ENCODE measurements at regions not wholly inside any gene's neighbourhood (a gene's known extent, or its start where the extent isn't known, plus 50 kb on each side); places are given as distances from the start of the nearest gene placed in this dataset.

GRCh38 chr16:63617990-63618763 lies 1503.7 kb downstream of the CDH11 start:
- POLR2A ChIA-PET: no interaction called here
- no TSS peak for BruUV-seq (replicated peaks)
- Histone ChIP-seq H3K36me3 (ENCODE audit: control insufficient read depth, insufficient read depth, low read length) (no peaks in the 10 kb centered on the region), H3K4me1 (ENCODE audit: control insufficient read depth, insufficient read depth, low read length) (no peaks in the 10 kb centered on the region), H3K9me3 (ENCODE audit: control insufficient read depth, insufficient read depth, low read depth, low read length) (no peaks in the 10 kb centered on the region), H3K4me3 (ENCODE audit: low read depth in 2 of 2, low read length in 2 of 2) (peak overlapping the region; percentile 33 to 56), H3K27ac (ENCODE audit: low read length) (no peak overlapping the region), H3K27me3 (ENCODE audit: control insufficient read depth, insufficient read depth, low read length) (no peaks in the 10 kb centered on the region)
- ATAC-seq (peak; percentile 42; the same call in 1 of the 2 replicates), DNase-seq (ENCODE audit: low read depth, low spot score) (no peak)
- in situ Hi-C loops (cut with HindIII; ENCODE audit: low pct_unique_long_range_greater_than_20kb, low sequenced_read_pairs) (no loop called here), intact Hi-C loops (cut with micrococcal nuclease; ENCODE audit: unreplicated experiment) (no loop called here)
- TF ChIP-seq POLR2AphosphoS5 (IDR thresholded peaks at IDR 0.05; ENCODE audit: low read depth, low read length) (no peak), CTCF (IDR thresholded peaks at IDR 0.05) (no peak), TCF7L2 (IDR thresholded peaks at IDR 0.05; ENCODE audit: low read depth, low read length) (no peak), REST (IDR thresholded peaks at IDR 0.05; ENCODE audit: insufficient read depth in 1 of 2, low read depth in 2 of 2, low read length in 1 of 2) (no peak), SIN3A (IDR thresholded peaks at IDR 0.05; ENCODE audit: borderline replicate concordance, insufficient read depth, low read depth, low read length) (no peak)
- CTCF ChIA-PET: no interaction called here

GRCh38 chr16:63617047-63617989 lies 1504.5 kb downstream of the CDH11 start:
- DNase-seq (ENCODE audit: low read depth, low spot score): no peak
- TF ChIP-seq POLR2AphosphoS5 (IDR thresholded peaks at IDR 0.05; ENCODE audit: low read depth, low read length) (no peak), CTCF (IDR thresholded peaks at IDR 0.05) (no peak), TCF7L2 (IDR thresholded peaks at IDR 0.05; ENCODE audit: low read depth, low read length) (no peak), SIN3A (IDR thresholded peaks at IDR 0.05; ENCODE audit: borderline replicate concordance, insufficient read depth, low read depth, low read length) (no peak)
- ATAC-seq: 0 out of 2 replicates have a peak, but pooled peaks have one; percentile 58
- intact Hi-C loops (cut with micrococcal nuclease; ENCODE audit: unreplicated experiment): no loop called here
- Histone ChIP-seq H3K27ac (ENCODE audit: low read length) (no peak overlapping the region), H3K9me3 (ENCODE audit: control insufficient read depth, insufficient read depth, low read depth, low read length) (no peaks in the 10 kb centered on the region), H3K27me3 (ENCODE audit: control insufficient read depth, insufficient read depth, low read length) (no peaks in the 10 kb centered on the region), H3K4me1 (ENCODE audit: control insufficient read depth, insufficient read depth, low read length) (no peaks in the 10 kb centered on the region), H3K4me3 (ENCODE audit: low read depth in 2 of 2, low read length in 2 of 2) (peak overlapping the region; percentile 33 to 56), H3K36me3 (ENCODE audit: control insufficient read depth, insufficient read depth, low read length) (no peaks in the 10 kb centered on the region)
- CTCF ChIA-PET: no interaction called here
- no TSS peak for BruUV-seq (replicated peaks)
- POLR2A ChIA-PET: no interaction called here
- in situ Hi-C loops (cut with HindIII; ENCODE audit: low pct_unique_long_range_greater_than_20kb, low sequenced_read_pairs): no loop called here
